Muscle of leg (tissue), 3 donors: ENCODE measurements at regions not wholly inside any gene's neighbourhood (a gene's known extent, or its start where the extent isn't known, plus 50 kb on each side); places are given as distances from the start of the nearest gene placed in this dataset.
"Not testable (repeated sequence)": the region's sequence is repeated elsewhere in the genome, so short reads cannot be mapped to it uniquely, and the experiment has no call there.

Experiments used
- DNase-seq: peaks from one replicate; pipeline ENCODE4 v3.0.0; 2013
- H3K27ac ChIP-seq: one replicate; pipeline ENCODE4 v1.5.1; 2013; ENCODE audit warnings: mild to moderate bottlenecking, low read length, control low read depth
- H3K27me3 ChIP-seq: one replicate; pipeline ENCODE4 v1.6.1; 2013; ENCODE audit warnings: low read length; ENCODE audit not compliant: control insufficient read depth, insufficient read depth
- H3K36me3 ChIP-seq: one replicate; pipeline ENCODE4 v1.6.1; 2013; ENCODE audit warnings: low read length; ENCODE audit not compliant: control insufficient read depth, insufficient read depth
- H3K4me1 ChIP-seq: one replicate; pipeline ENCODE4 v1.6.1; 2013; ENCODE audit warnings: low read length; ENCODE audit not compliant: control insufficient read depth, insufficient read depth
- H3K4me3 ChIP-seq: one replicate; pipeline ENCODE4 v1.5.1; 2013; ENCODE audit warnings: low read length, control low read depth
- H3K9me3 ChIP-seq: replicated peaks from 2 replicates; pipeline ENCODE4 v1.6.1; 2013; ENCODE audit warnings: low read depth, low read length; ENCODE audit not compliant: control insufficient read depth
- WGBS: methylation state at CpG from one replicate; pipeline ENCODE4 v1.1.5; 2013; ENCODE audit warnings: missing lambda C conversion rate; ENCODE audit not compliant: insufficient coverage; 5-methylcytosine and 5-hydroxymethylcytosine counted together

DNA sequence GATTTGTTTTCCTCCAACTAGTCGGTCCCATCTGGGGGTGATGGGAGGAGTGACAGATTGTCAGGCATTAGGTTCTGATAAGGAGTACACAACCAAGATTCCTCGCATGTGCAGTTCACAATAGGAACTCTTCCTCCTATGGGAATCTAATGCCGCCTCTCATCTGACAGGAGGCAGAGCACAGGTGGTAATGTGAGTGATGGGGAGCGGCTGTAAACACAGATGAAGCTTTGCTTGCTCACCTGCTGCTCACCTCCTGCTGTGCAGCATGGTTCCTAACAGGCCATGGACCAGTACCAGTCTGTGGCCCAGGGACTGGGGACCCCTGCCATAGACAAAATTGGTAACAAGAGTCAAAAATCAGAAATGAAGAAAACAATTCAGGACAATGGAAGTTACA lies 173.3 kb upstream of the HMHB1 start:
- Histone ChIP-seq H3K9me3 (no peaks in the 10 kb centered on the region), H3K4me3 (no peak overlapping the region), H3K27me3 (no peaks in the 10 kb centered on the region), H3K27ac (no peak overlapping the region), H3K36me3 (no peaks in the 10 kb centered on the region), H3K4me1 (peaks cover 10% of the 10 kb centered on the region)
- WGBS = no CpG with 5 or more reads among the region's 4 CpGs
- DNase-seq = no peak

- Histone ChIP-seq H3K27ac (no peak overlapping the region), H3K4me1 (peaks cover 6% of the 10 kb centered on the region), H3K36me3 (no peaks in the 10 kb centered on the region), H3K4me3 (no peak overlapping the region), H3K27me3 (no peaks in the 10 kb centered on the region), H3K9me3 (no peaks in the 10 kb centered on the region)
- peak; percentile 39 for DNase-seq
- WGBS = 57% methylated on average over 1 of the region's 8 CpGs
Measured at GRCh38 chr5:143636931-143637528, 174.9 kb upstream of the HMHB1 start.

- WGBS = no CpG with 5 or more reads among the region's 2 CpGs
- no peaks in the 10 kb centered on the region for H3K36me3 ChIP-seq
- no peaks in the 10 kb centered on the region for H3K4me1 ChIP-seq
- H3K27me3 ChIP-seq = no peaks in the 10 kb centered on the region
- no peak for DNase-seq
- no peak overlapping the region for H3K27ac ChIP-seq
- no peak overlapping the region for H3K4me3 ChIP-seq
- no peaks in the 10 kb centered on the region for H3K9me3 ChIP-seq
Measured at GRCh38 chr5:143635888-143636287, 176.1 kb upstream of the HMHB1 start.

DNA sequence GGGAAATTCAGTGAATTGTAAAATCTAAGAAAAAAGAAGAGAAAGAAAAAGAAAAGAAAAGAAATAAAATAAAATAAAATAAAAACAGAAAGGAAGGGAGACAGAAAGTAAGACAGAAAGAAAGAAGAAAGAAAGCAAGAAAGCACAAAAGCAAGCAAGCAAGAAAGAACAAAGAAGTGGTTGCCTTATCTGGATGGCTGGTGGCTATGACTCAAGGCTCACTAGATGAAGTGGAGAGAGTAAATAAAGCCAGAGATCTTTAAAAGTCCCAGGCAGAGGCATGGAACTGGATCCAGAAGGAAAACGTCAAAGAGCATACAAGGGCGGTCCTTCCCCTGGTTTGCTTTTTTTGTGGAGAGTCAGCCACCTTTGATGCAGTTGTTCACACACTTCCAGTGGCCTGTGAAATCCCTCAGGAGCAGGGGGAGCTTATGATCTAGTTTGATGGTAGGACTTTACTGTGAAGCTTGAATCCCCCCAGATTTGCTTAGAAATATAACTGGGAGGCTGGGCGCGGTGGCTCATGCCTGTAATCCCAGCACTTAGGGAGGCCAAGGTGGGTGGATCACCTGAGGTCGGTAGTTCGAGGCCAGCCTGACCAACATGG lies 176.7 kb upstream of the HMHB1 start:
- Histone ChIP-seq H3K9me3 (no peaks in the 10 kb centered on the region), H3K4me3 (no peak overlapping the region), H3K4me1 (no peaks in the 10 kb centered on the region), H3K27me3 (no peaks in the 10 kb centered on the region), H3K27ac (no peak overlapping the region), H3K36me3 (no peaks in the 10 kb centered on the region)
- DNase-seq = no peak
- WGBS = no CpG with 5 or more reads among the region's 6 CpGs

GRCh38 chr5:143634689-143635088 lies 177.3 kb upstream of the HMHB1 start:
- DNase-seq = no peak
- H3K27ac ChIP-seq = no peak overlapping the region
- no peaks in the 10 kb centered on the region for H3K9me3 ChIP-seq
- no peaks in the 10 kb centered on the region for H3K4me1 ChIP-seq
- H3K4me3 ChIP-seq = no peak overlapping the region
- H3K27me3 ChIP-seq = no peaks in the 10 kb centered on the region
- H3K36me3 ChIP-seq = no peaks in the 10 kb centered on the region

DNA sequence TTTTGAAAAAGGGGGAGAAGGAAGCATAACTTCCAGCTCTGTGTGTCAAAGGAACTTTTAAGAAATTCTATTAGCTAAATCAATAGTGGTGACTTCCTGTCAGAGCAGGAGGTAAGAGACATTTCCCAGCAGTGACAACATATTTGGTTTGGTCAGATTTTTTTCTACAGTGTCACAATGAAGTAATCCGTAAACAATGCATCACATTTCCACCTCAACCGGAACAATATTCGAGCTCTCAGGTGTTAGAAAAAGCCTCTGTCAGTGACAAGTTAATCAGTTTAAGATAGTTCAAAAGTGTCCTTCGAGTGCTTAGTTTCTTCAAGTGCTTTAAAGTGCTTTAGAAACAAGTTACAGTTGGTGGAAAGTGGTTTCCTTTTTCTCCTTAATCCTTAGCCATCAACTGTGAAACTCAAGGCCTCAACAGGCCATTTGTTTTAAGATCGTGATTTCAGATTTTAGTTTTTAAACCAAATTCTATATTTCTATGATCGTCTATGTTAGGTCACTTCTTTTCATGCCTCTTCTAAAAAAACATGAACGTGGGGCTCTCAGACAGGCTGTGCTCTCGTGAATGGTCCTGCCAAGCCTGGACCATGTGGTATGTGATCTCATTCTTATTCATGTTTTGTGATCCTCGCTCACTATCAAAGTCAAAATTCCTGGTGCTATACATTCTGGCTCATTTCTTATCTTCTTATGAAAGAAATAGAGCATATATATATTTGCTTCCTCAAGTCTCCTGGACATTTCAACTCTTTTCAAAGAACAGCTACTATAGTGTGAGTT lies 181.9 kb upstream of the HMHB1 start:
- no peak for DNase-seq
- WGBS = no CpG with 5 or more reads among the region's 9 CpGs
- Histone ChIP-seq H3K4me3 (no peak overlapping the region), H3K9me3 (no peaks in the 10 kb centered on the region), H3K27ac (no peak overlapping the region), H3K36me3 (no peaks in the 10 kb centered on the region), H3K4me1 (no peaks in the 10 kb centered on the region), H3K27me3 (no peaks in the 10 kb centered on the region)

- not testable (repeated sequence) for H3K27me3 ChIP-seq, H3K4me3 ChIP-seq, DNase-seq, H3K4me1 ChIP-seq, H3K36me3 ChIP-seq, H3K9me3 ChIP-seq, H3K27ac ChIP-seq
- WGBS = 81% methylated on average over 2 of the region's 7 CpGs
Measured at GRCh38 chr5:143625048-143625447, 186.9 kb upstream of the HMHB1 start.

DNA sequence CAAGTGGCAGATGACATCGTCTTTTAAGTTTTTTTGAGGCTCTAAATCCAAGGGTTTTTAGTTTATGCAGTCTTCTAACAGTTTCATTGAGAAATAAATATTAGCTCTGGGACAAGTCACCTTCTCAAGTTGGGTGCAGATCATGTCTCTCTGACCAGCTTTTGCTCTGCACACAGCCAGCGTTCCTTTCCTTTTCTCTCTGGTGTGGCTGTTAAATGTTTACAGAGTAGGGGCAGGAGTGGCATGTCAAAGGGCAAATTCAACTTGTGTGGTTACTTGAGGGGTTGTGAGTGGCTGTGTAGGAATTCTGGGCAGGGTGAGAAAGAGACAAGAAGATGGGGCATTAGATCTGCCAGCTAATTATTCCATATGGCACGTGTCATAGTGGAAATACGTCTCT lies 187.5 kb upstream of the HMHB1 start:
- DNase-seq = no peak
- Histone ChIP-seq H3K4me3 (no peak overlapping the region), H3K27me3 (no peaks in the 10 kb centered on the region), H3K27ac (no peak overlapping the region), H3K9me3 (no peaks in the 10 kb centered on the region), H3K36me3 (no peaks in the 10 kb centered on the region), H3K4me1 (no peaks in the 10 kb centered on the region)
- 90% methylated on average over 2 of the region's 4 CpGs for WGBS

DNA sequence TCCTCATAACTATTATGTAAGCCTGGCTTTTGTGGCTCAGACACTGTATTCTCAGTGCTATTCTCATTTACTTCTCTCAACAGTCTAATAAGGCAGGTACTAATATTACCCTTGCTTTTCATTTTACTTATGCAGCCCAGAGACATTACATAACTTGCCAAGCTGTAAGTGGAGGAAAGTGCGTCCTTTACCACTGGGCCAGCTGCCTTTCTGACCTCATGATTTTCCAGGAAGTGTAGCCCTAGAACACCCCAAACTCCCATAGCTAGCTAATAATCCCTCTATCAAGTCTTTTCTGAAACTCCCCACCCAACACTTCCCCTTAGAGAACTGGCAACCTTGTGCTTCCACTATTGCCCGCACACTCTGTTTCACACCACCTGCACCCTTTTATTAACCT lies 192.9 kb upstream of the HMHB1 start:
- H3K27me3 ChIP-seq = no peaks in the 10 kb centered on the region
- peak; percentile 68 for DNase-seq
- no peaks in the 10 kb centered on the region for H3K36me3 ChIP-seq
- H3K4me1 ChIP-seq = peaks cover 3% of the 10 kb centered on the region
- 56% methylated on average over 2 of the region's 2 CpGs for WGBS
- no peak overlapping the region for H3K4me3 ChIP-seq
- H3K27ac ChIP-seq = no peak overlapping the region
- H3K9me3 ChIP-seq = no peaks in the 10 kb centered on the region

GRCh38 chr5:143618141-143618540 lies 193.8 kb upstream of the HMHB1 start:
- H3K4me3 ChIP-seq = no peak overlapping the region
- no CpG with 5 or more reads among the region's 6 CpGs for WGBS
- H3K27me3 ChIP-seq = no peaks in the 10 kb centered on the region
- no peak for DNase-seq
- H3K4me1 ChIP-seq = peaks cover 3% of the 10 kb centered on the region
- H3K27ac ChIP-seq = no peak overlapping the region
- no peaks in the 10 kb centered on the region for H3K36me3 ChIP-seq
- no peaks in the 10 kb centered on the region for H3K9me3 ChIP-seq
